Mesenchymal stem cell (in vitro differentiated cells and primary cell): ENCODE measurements at regions not wholly inside any gene's neighbourhood (a gene's known extent, or its start where the extent isn't known, plus 50 kb on each side); places are given as distances from the start of the nearest gene placed in this dataset.
A peak's percentile ranks its signal among the peaks of the same experiment; 100 is the strongest.

ENCODE experiments used
- DNase-seq: peaks from one replicate; pipeline ENCODE4 v3.0.0-alpha.2; 2013
- H2AFZ ChIP-seq: one replicate; pipeline ENCODE4 v1.6.1; 2013; ENCODE audit warnings: low read depth, mild to moderate bottlenecking, control low read depth, inconsistent platforms, low read length, moderate library complexity
- H2AK5ac ChIP-seq: 2 replicates; pipeline ENCODE4 v1.6.1; 2013; ENCODE audit warnings: low read length, moderate library complexity, mild to moderate bottlenecking, inconsistent platforms; ENCODE audit not compliant: severe bottlenecking
- H2BK120ac ChIP-seq: one replicate; pipeline ENCODE4 v1.6.1; 2013; ENCODE audit warnings: low read depth, mild to moderate bottlenecking, inconsistent platforms, low read length, moderate library complexity
- H2BK12ac ChIP-seq, 2 experiments: one replicate each; pipeline ENCODE4 v1.6.1; 2013; ENCODE audit warnings: inconsistent platforms in 2 of 2, low read length in 2 of 2, mild to moderate bottlenecking in 2 of 2, moderate library complexity in 2 of 2, control low read depth in 1 of 2
- H2BK15ac ChIP-seq: one replicate; pipeline ENCODE4 v1.6.1; 2013; ENCODE audit warnings: mild to moderate bottlenecking, low read depth, inconsistent platforms; ENCODE audit not compliant: poor library complexity, severe bottlenecking
- H2BK5ac ChIP-seq: 2 replicates; pipeline ENCODE4 v1.6.1; 2013; ENCODE audit warnings: low read depth, mild to moderate bottlenecking, low read length, control low read depth, inconsistent platforms; ENCODE audit not compliant: poor library complexity, severe bottlenecking
- H3K14ac ChIP-seq, 2 experiments: one replicate each; pipeline ENCODE4 v1.6.1; 2013; ENCODE audit warnings: inconsistent platforms in 2 of 2, low read length in 2 of 2, control low read depth in 1 of 2, mild to moderate bottlenecking in 1 of 2, moderate library complexity in 1 of 2
- H3K18ac ChIP-seq, 2 experiments: one replicate each; pipeline ENCODE4 v1.6.1; 2013; ENCODE audit warnings: inconsistent platforms in 2 of 2, low read length in 2 of 2, control low read depth in 1 of 2, low read depth in 1 of 2, mild to moderate bottlenecking in 1 of 2
- H3K23ac ChIP-seq, 2 experiments: one replicate each; pipeline ENCODE4 v1.6.1; 2013; ENCODE audit warnings: inconsistent platforms in 2 of 2, low read length in 2 of 2, mild to moderate bottlenecking in 2 of 2, moderate library complexity in 2 of 2, control low read depth in 1 of 2
- H3K27ac ChIP-seq: 2 replicates; pipeline ENCODE4 v1.5.1; 2013; ENCODE audit warnings: mild to moderate bottlenecking, moderate library complexity, low read length, control low read depth, inconsistent platforms; ENCODE audit not compliant: poor library complexity, severe bottlenecking
- H3K27me3 ChIP-seq, 2 experiments: 2 replicates each; pipeline versions ENCODE4 v1.6.1 to v1.7.0; 2013; ENCODE audit warnings: low read length in 2 of 2, mild to moderate bottlenecking in 2 of 2, moderate library complexity in 2 of 2, control low read depth in 1 of 2, inconsistent platforms in 1 of 2; ENCODE audit not compliant: control insufficient read depth in 1 of 2, insufficient read depth in 1 of 2
- H3K36me3 ChIP-seq, 2 experiments: 2 replicates each; pipeline versions ENCODE4 v1.6.1 to v1.7.0; 2013; ENCODE audit warnings: low read length in 2 of 2, control low read depth in 1 of 2, inconsistent platforms in 1 of 2, low read depth in 1 of 2, mild to moderate bottlenecking in 1 of 2; ENCODE audit not compliant: insufficient read depth in 2 of 2, control insufficient read depth in 1 of 2
- H3K4ac ChIP-seq, 2 experiments: one replicate each; pipeline ENCODE4 v1.6.1; 2013; ENCODE audit warnings: inconsistent platforms in 2 of 2, low read length in 2 of 2, mild to moderate bottlenecking in 2 of 2, moderate library complexity in 2 of 2, control low read depth in 1 of 2, low read depth in 1 of 2
- H3K4me1 ChIP-seq: 2 replicates; pipeline ENCODE4 v1.6.1; 2013; ENCODE audit warnings: low read depth, low read length, control low read depth; ENCODE audit not compliant: control insufficient read depth, insufficient read depth
- H3K4me2 ChIP-seq: 2 replicates; pipeline ENCODE4 v1.6.1; 2013; ENCODE audit warnings: low read length, mild to moderate bottlenecking, inconsistent platforms; ENCODE audit not compliant: poor library complexity, severe bottlenecking
- H3K4me3 ChIP-seq, 2 experiments: 2 replicates each; pipeline versions ENCODE4 v1.5.1 to v1.7.0; 2013; ENCODE audit warnings: low read length in 2 of 2, mild to moderate bottlenecking in 2 of 2, control low read depth in 1 of 2, low read depth in 1 of 2; ENCODE audit not compliant: insufficient read depth in 1 of 2
- H3K79me1 ChIP-seq: replicated peaks from 2 replicates; pipeline ENCODE4 v1.6.1; 2013; ENCODE audit warnings: mild to moderate bottlenecking, control low read depth, low read length, inconsistent platforms; ENCODE audit not compliant: poor library complexity, severe bottlenecking
- H3K9ac ChIP-seq: 2 replicates; pipeline ENCODE4 v1.7.0; 2013; ENCODE audit warnings: mild to moderate bottlenecking, low read length, moderate library complexity
- H3K9me3 ChIP-seq: 2 replicates; pipeline ENCODE4 v1.7.0; 2013; ENCODE audit warnings: mild to moderate bottlenecking, low read length; ENCODE audit not compliant: control insufficient read depth
- H4K8ac ChIP-seq: one replicate; pipeline ENCODE4 v1.6.1; 2013; ENCODE audit warnings: inconsistent platforms, mild to moderate bottlenecking, low read length, moderate library complexity
- H4K91ac ChIP-seq: one replicate; pipeline ENCODE4 v1.6.1; 2013; ENCODE audit warnings: mild to moderate bottlenecking, low read length, inconsistent platforms
- WGBS: methylation state at CpG from one replicate; pipeline ENCODE4 v1.1.7; 2013; ENCODE audit warnings: mixed read lengths; 5-methylcytosine and 5-hydroxymethylcytosine counted together

DNA sequence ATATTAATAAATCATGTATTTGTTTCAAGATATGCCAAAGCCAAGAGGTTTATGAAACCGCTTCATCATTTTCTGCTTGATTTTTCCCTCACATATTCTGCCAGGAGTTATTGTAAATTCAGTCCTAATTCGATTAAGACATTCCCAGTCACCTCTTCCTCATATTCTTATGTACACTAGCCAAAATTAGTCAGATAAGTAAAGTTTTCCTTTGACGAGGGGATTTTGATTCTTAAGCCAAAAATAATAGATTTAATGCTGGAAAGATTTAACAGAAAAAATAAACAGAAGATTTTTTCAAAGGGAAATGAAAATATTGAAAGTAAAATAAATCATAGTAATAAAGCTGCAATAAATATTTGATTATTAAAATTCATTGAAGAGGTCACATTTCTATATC is 51.0 kb upstream of the VEGFC start:
- Histone ChIP-seq H2AFZ (no peak overlapping the region), H4K91ac (no peak overlapping the region), H2BK120ac (no peak overlapping the region), H2BK12ac (no peak overlapping the region), H3K36me3 (no peaks in the 10 kb centered on the region), H3K27ac (no peak overlapping the region), H3K18ac (no peak overlapping the region), H3K9me3 (no peaks in the 10 kb centered on the region), H2AK5ac (no peak overlapping the region), H3K27me3 (no peaks in the 10 kb centered on the region), H3K4me3 (no peak overlapping the region), H2BK15ac (no peak overlapping the region), H4K8ac (no peak overlapping the region), H3K14ac (no peak overlapping the region), H3K9ac (no peak overlapping the region), H3K4ac (no peak overlapping the region), H3K4me2 (no peak overlapping the region), H3K4me1 (peaks cover 6% of the 10 kb centered on the region), H3K79me1 (no peaks in the 10 kb centered on the region), H2BK5ac (no peak overlapping the region), H3K23ac (no peak overlapping the region)
- DNase-seq = no peak
- 100% methylated on average over 2 of the region's 3 CpGs for WGBS

DNA sequence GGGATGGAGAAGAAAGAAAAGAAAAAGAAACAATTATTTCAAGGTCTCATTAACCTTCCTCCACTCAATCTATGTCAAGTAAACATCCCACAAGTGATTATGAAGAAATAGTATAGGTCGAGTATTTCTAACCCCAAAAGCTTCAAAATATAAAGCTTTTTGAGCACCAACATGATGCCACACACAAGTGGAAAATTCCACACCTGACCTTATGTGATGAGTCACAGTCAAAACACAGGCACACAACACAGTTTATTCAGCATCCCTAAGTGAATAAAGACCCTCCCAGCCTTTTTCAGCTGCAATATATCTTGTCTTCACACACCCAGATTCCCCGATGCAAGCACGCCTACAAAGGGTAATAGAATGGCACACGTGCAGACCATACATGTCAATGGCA is 51.7 kb upstream of the VEGFC start:
- no peak overlapping the region for H3K27ac ChIP-seq
- H3K27me3 ChIP-seq = no peaks in the 10 kb centered on the region
- no peaks in the 10 kb centered on the region for H3K36me3 ChIP-seq
- H3K18ac ChIP-seq = no peak overlapping the region
- H2BK120ac ChIP-seq = no peak overlapping the region
- H4K8ac ChIP-seq = no peak overlapping the region
- no peak overlapping the region for H3K14ac ChIP-seq
- WGBS = 76% methylated on average over 4 of the region's 4 CpGs
- H3K9ac ChIP-seq = no peak overlapping the region
- H3K4ac ChIP-seq = no peak overlapping the region
- H2BK12ac ChIP-seq = no peak overlapping the region
- H3K23ac ChIP-seq = no peak overlapping the region
- H3K4me2 ChIP-seq = no peak overlapping the region
- no peak overlapping the region for H2AFZ ChIP-seq
- H4K91ac ChIP-seq = no peak overlapping the region
- peak overlapping the region in 1 of 2 experiments; percentile 7 for H3K4me3 ChIP-seq
- H3K4me1 ChIP-seq = peaks cover 6% of the 10 kb centered on the region
- H2BK15ac ChIP-seq = no peak overlapping the region
- H2AK5ac ChIP-seq = no peak overlapping the region
- no peak overlapping the region for H2BK5ac ChIP-seq
- H3K79me1 ChIP-seq = no peaks in the 10 kb centered on the region
- H3K9me3 ChIP-seq = no peaks in the 10 kb centered on the region
- no peak for DNase-seq

DNA sequence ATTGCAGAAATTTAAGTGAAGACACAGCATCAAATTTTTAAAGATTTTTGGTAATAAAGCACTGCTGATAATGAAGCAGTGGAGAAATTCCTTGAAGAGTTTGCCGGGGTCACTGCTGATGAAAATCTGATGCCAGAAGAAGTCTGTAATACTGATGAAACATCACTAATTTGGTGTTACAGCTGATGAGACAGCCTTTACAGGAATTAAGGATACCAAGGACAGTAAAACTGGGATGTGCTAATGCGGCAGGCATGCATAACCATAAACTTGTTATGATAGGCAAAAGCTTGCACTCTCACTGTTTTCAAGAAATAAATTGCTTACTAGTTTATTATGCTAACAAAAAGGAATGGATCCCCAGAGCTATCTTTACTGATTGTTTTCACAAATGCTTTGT is 52.9 kb upstream of the VEGFC start:
- Histone ChIP-seq H2AK5ac (no peak overlapping the region), H3K9me3 (no peaks in the 10 kb centered on the region), H3K4me1 (peaks cover 4% of the 10 kb centered on the region), H3K79me1 (no peaks in the 10 kb centered on the region), H3K36me3 (no peaks in the 10 kb centered on the region), H2AFZ (no peak overlapping the region), H3K4me2 (no peak overlapping the region), H2BK12ac (no peak overlapping the region), H2BK5ac (no peak overlapping the region), H4K91ac (no peak overlapping the region), H2BK15ac (no peak overlapping the region), H3K4me3 (no peak overlapping the region), H4K8ac (no peak overlapping the region), H3K27ac (peak overlapping the region; percentile 33), H2BK120ac (no peak overlapping the region), H3K14ac (no peak overlapping the region), H3K4ac (no peak overlapping the region), H3K27me3 (no peaks in the 10 kb centered on the region), H3K18ac (no peak overlapping the region), H3K9ac (no peak overlapping the region), H3K23ac (no peak overlapping the region)
- no peak for DNase-seq
- 82% methylated on average over 2 of the region's 2 CpGs for WGBS

DNA sequence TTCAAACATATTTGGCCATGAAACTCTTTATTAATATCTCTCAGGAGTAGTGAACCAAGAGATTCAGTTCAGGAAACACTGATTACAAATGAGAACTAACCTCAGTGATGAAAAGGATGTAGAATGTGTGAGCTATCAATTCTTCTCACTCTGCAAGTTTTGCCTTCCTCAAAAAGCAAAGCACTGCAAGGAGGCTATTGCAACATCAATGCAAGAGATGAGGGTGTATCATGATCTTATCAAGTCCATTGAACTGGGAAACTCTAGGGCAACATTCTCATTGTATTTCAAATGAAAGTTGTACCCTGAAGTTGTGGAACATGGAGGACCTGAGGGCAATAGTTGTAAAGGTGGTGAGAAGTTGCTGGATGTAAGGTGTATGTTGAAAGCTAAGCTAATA is 56.4 kb upstream of the VEGFC start:
- Histone ChIP-seq H2BK15ac (no peak overlapping the region), H3K79me1 (no peaks in the 10 kb centered on the region), H3K36me3 (no peaks in the 10 kb centered on the region), H3K23ac (no peak overlapping the region), H3K4me1 (peaks cover 3% of the 10 kb centered on the region), H2BK12ac (no peak overlapping the region), H2AFZ (no peak overlapping the region), H3K4me2 (no peak overlapping the region), H3K9me3 (peaks cover 16% of the 10 kb centered on the region), H3K4ac (no peak overlapping the region), H2BK120ac (no peak overlapping the region), H3K14ac (no peak overlapping the region), H4K8ac (no peak overlapping the region), H3K9ac (no peak overlapping the region), H3K4me3 (no peak overlapping the region), H2BK5ac (no peak overlapping the region), H4K91ac (no peak overlapping the region), H3K18ac (no peak overlapping the region), H3K27me3 (no peaks in the 10 kb centered on the region), H3K27ac (no peak overlapping the region), H2AK5ac (no peak overlapping the region)
- DNase-seq = no peak
